T1000 (cell line): ENCODE measurements at regions not wholly inside any gene's neighbourhood (a gene's known extent, or its start where the extent isn't known, plus 50 kb on each side); places are given as distances from the start of the nearest gene placed in this dataset.
"Not testable (repeated sequence)": the region's sequence is repeated elsewhere in the genome, so short reads cannot be mapped to it uniquely, and the experiment has no call there.

ENCODE experiments used
- DNase-seq: peaks from one replicate; lab custom pipeline; 2025; ENCODE audit warnings: mixed read lengths; lab: John Stamatoyannopoulos, UW

DNA sequence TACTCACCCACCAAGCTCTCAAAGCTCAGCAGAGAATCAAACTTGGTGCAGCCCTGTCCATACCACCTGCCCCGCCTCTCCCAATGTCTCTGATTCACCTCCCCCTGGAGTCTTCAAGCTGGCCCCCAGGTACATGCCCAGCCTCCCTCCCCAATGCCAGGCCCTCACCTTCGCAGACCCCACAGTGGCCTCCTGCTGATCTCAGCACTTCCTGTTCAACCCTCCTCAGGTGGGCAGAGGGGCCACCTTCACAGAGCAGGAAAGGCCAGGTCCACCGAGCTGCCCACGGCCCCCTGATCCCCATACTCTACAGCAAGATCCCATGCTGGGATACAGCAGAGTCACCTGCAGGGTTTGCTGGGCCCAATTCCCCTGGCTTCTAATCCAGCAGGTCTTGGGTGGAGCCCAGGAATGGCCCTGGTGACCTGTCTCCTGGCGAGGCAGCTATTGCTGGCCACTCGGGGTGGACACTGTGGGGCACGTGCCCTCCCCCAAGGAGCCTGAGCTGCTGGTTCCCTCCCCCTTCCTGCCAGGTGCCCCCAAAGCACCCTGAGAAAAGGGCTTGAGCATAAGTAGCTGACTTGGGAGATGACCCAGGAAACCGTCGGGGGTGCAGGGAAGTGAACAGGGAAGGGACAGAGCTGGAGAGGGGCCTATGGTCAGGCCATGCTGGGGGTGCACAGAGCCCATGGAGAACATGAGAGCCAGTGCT is 150.7 kb downstream of the BRD1 start:
- DNase-seq, result no peak

- DNase-seq, result no peak
Measured at GRCh38 chr22:49676230-49676629, 151.4 kb downstream of the BRD1 start.

- DNase-seq, result no peak
Measured at GRCh38 chr22:49674479-49675050, 153.1 kb downstream of the BRD1 start.

DNA sequence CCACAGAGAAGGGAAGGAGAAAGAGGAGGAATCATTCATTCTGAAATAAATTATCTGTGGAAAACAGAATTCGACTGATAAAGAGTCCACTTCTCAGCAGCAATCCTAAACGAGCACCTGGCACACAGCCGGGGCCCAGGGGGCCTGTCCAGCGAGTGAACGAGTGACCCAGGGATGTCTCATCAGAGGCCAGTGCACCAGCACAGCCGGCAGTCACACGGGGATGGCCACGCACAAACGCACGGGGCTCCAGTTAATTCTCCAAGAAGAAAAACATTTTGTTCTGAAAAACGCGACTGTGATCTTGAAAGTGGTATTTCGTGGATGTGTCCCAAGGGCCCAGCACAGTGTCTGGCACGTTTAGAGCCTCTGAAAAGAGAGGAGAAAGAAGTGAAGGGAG is 154.6 kb downstream of the BRD1 start:
- no peak for DNase-seq

DNA sequence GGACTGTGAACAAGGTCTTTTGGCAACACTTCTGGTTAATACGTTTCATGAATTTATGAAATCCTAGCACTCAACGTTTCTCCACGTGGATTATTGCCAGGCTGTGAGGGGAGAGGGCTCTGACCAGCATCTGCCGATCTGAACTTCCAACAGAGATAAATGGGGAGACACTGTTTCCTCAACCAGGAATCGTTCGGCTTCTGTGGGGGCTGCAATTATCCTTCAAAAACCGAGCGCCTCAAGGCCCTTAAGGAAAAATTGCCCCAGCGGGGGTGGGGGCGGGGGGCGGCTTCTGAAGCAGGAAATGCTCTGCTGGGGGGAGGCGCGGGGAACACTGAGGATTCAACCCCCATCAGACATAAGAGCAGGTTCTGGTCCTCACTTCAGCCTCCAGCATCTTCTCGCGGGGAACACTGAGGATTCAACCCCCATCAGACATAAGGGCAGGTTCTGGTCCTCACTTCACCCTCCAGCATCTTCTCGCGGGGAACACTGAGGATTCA is 155.6 kb downstream of the BRD1 start:
- DNase-seq, result no peak

GRCh38 chr22:49671331-49672013 is 156.2 kb downstream of the BRD1 start:
- DNase-seq, result no peak

DNA sequence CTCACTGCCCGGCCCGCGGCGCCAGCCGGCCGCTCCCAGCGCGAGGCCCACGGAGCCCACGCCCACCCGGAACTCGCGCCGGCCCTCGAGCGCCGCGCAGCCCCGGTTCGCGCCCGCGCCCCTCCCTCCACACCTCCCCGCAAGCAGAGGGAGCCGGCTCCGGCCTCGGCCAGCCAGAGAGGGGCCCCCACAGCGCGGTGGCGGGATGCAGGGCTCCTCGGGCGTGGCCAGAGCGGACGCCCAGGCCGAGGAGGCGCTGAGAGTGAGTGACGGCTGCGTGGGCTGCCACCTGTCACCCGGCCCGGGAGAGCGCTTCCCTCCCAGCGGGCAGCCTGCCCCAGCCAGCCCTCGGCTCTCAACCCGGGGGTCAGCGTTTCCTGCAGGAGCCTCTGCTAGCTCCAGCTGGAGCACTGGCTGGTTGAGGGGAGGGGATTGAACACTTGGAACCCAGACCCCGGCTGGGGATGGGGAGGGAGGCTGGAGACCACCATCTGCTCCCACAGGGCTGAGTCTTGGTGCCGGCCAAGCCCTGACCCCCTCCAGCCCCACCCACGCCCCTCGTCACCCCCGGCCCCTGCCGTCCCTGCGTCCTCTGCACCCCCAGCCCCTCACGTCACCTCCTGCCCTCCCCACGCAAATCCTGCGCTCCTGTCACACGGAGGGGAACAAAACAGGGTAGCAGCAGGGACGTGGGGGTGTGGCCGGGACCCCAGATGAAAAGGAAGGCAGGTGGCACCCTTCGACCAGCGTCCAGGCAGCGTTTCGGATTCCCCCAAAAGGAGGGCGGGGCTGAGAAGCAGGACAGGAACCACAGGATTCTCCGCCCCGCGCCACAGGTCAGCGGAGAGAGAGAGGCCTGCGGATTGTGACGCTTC is 157.0 kb downstream of the BRD1 start:
- DNase-seq, result no peak

- not testable (repeated sequence) for DNase-seq
Measured at GRCh38 chr22:49669969-49670455, 157.7 kb downstream of the BRD1 start.

DNA sequence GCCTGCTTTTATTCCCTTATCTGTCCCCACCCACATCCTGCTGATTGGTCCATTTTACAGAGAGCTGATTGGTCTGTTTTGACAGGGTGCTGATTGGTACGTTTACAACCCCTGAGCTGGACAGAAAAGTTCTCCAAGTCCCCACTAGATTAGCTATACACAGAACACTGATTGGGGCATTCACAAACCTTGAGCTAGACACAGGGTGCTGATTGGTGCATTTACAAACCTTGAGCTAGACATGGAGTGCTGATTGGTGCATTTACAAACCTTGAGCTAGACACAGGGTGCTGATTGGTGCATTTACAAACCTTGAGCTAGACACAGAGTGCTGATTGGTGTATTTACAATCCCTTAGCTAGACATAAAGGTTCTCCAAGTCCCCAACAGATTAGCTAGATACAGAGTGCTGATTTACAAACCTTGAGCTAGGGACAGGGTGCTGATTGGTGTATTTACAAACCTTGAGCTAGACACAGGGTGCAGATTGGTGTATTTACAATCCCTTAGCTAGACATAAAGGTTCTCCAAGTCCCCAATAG is 158.2 kb downstream of the BRD1 start:
- not testable (repeated sequence) for DNase-seq

GRCh38 chr22:49668402-49668801 is 159.3 kb downstream of the BRD1 start:
- DNase-seq, result no peak

- no peak for DNase-seq
Measured at GRCh38 chr22:49667236-49667635, 160.4 kb downstream of the BRD1 start.

DNA sequence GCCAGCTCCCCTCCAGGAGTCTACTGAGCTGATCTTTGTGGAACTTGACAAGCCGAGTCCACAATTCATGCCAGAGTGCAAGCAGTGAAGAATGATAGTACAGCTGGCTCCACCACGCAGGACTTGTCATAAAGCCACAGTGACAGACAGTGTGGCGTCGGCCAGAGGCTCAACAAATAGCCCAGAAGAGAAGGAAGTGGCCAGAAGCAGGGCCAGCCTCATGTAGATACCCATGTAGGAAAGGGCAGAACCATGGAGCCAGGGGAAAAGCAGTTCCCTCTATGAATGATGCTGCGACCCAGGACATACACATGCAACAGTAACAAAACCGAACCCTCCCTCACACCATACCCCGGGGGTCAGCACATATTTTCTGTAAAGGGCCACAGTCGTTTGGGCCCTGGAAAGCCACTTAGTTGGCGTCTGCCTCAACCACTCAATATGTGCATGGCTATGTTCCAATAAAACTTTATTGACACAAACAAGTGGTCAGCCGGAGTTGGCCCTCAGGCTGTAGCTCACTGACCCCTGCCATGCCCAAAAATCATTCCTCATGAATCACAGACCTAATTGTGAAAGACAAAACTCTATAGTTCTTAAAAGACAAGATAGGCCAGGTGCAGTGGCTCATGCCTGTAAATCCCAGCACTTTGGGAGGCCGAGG is 161.4 kb downstream of the BRD1 start:
- no peak for DNase-seq

- DNase-seq, result no peak
Measured at GRCh38 chr22:49664891-49665290, 162.8 kb downstream of the BRD1 start.

GRCh38 chr22:49664371-49664881 is 163.2 kb downstream of the BRD1 start:
- DNase-seq, result no peak

DNA sequence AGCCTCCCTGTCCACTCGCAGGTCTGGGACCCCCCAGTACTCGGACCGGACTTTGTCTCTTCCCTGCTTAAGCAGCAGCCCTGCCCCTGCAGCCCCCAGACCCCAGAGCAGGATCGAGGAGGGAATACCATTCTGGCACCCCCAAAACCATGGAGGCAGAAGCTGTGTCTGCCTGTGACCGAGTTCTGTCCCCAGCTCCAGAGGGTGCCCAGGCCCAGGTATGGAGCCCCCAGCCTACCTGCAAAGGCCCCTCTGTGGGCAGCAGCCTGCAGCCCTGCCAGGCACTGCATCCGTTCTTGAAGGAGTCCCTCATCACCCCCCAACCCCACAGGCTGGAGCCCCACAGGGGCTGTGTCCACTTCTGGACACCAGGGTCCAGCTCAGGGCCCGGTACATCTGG is 163.8 kb downstream of the BRD1 start:
- no peak for DNase-seq

DNA sequence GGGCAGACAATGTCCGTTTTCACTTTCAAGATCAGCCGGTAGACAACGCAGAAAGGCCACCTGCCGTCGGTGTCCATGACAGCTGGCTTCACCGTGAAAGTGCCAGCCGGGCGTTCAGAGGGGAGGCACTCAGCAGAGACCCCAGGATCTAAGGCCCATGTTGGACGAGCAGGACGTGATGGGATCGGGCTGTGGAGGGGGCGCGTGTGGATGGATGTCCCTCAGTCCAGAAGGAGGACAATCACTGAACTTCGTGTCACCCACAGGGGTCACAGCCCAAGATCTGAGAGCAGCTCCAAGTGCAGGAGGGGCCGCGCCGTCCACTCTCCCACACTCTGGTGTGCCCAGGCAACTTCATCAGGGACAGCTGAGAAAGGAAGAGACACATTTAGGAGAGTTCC is 164.4 kb downstream of the BRD1 start:
- no peak for DNase-seq

DNA sequence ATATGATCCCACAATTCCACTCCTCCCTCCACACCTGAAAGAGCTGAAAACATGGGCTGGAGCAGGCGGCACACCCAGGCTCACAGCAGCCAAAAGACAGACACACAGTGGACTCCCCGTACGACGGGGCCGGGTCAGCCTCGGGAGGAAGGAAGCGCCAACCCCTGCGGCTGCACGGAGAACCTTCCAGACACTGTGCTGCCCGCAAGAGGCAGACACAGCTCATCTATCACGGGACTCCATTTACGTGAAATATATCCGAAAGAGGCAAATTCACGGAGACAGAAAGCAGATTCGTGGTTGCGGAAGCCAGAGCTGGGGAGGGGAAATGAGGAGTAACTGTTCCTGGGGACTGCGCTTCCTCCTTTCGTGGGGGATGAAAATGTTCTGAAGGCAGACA is 165.0 kb downstream of the BRD1 start:
- DNase-seq, result no peak

- DNase-seq, result no peak
Measured at GRCh38 chr22:49660794-49661781, 166.6 kb downstream of the BRD1 start.

DNA sequence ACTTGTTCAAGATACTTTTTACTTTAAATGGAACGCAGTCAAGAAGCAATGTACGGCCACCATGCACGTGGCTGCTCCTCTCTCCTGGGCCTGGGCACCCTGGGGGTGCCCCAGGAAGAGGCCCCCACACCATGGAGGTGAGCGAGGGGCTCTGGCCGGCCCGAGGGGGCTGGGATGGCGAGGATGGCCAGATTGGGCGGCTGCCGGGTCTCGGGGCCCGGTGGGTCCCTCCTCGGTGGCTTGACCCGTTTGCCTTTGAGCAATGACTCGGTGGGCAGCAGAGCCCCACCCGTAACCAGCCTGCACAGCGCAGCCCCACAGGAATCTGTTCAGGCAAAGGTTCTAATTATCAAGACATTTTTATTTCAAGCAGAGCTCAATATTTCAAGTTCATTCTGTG is 167.4 kb downstream of the BRD1 start:
- no peak for DNase-seq

DNA sequence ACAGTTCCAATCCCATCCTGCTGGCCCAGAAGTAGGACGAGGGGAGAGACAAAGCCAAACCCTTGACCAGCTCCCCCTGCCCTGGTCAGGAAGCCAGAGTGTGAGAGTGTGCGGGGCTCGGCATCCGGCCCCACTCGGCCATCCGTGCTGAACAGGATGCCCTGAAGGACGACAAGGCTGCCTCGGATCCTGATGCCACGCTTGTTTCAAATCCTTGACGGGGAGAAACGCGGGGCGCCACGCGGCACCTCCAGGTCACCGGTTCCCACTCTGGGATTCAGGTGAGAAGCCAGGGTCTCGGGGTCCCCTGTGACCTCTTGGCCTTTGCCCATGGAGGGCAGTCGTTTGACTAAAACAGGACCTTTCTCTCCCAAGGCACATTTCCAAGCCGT is 167.8 kb downstream of the BRD1 start:
- no peak for DNase-seq
